IMR-90 (cell line): ENCODE measurements at regions not wholly inside any gene's neighbourhood (a gene's known extent, or its start where the extent isn't known, plus 50 kb on each side); places are given as distances from the start of the nearest gene placed in this dataset.
"Not testable (repeated sequence)": the region's sequence is repeated elsewhere in the genome, so short reads cannot be mapped to it uniquely, and the experiment has no call there.

Experiments used
- ATAC-seq: fragments of 200-7000 bp; cut with Tn5 transposase; 2 replicates; pipeline ENCODE4 v1.9.1; 2020; ENCODE audit warnings: low read depth, mild to moderate bottlenecking, moderate library complexity
- BruUV-seq: library from RNA; stranded (reverse); fragments of 400-500 nt; replicated peaks from 2 replicates; lab custom pipeline; 2021; lab: Mats Ljungman, UMichigan
- CTCF ChIA-PET: fragments of 300-600 bp; formaldehyde crosslinking; extraction: SDS; loops from one replicate; lab custom pipeline; 2021; ENCODE audit warnings: antibody characterized with exemption; lab: Yijun Ruan, JAX
- POLR2A ChIA-PET: fragments of 300-600 bp; sonication (Branson Sonifier 250); formaldehyde crosslinking; loops from one replicate; lab custom pipeline; 2022; ENCODE audit warnings: antibody characterized with exemption; ENCODE audit not compliant: unreplicated experiment; lab: Charles Lee
- DNase-seq: peaks from one replicate; pipeline ENCODE4 v3.0.0; 2013
- H2AFZ ChIP-seq: replicated peaks from 2 replicates; pipeline ENCODE3; 2013; ENCODE audit warnings: low read length, mild to moderate bottlenecking; ENCODE audit not compliant: poor library complexity
- H2AK5ac ChIP-seq: 2 replicates; pipeline ENCODE4 v1.6.1; 2013; ENCODE audit warnings: low read depth, low read length, inconsistent platforms
- H2AK9ac ChIP-seq: replicated peaks from 2 replicates; pipeline ENCODE3; 2013; ENCODE audit warnings: mild to moderate bottlenecking, low read depth, low read length, moderate library complexity; ENCODE audit not compliant: poor library complexity
- H2BK120ac ChIP-seq: 2 replicates; pipeline ENCODE4 v1.6.1; 2013; ENCODE audit warnings: low read depth, low read length, inconsistent platforms
- H2BK15ac ChIP-seq: 3 replicates; pipeline ENCODE4 v1.6.1; 2013; ENCODE audit warnings: low read depth, low read length, inconsistent platforms
- H2BK20ac ChIP-seq: 2 replicates; pipeline ENCODE4 v1.6.1; 2013; ENCODE audit warnings: low read depth, mild to moderate bottlenecking, inconsistent platforms, low read length, moderate library complexity
- H2BK5ac ChIP-seq: 2 replicates; pipeline ENCODE4 v1.6.1; 2013; ENCODE audit warnings: mild to moderate bottlenecking, low read depth, low read length, inconsistent platforms; ENCODE audit not compliant: poor library complexity, severe bottlenecking
- H3K14ac ChIP-seq: replicated peaks from 2 replicates; pipeline ENCODE4 v1.6.1; 2013; ENCODE audit warnings: low read depth, low read length, inconsistent platforms
- H3K18ac ChIP-seq: 2 replicates; pipeline ENCODE4 v1.6.1; 2013; ENCODE audit warnings: low read depth, low read length, control low read depth
- H3K23ac ChIP-seq: 2 replicates; pipeline ENCODE4 v1.6.1; 2013; ENCODE audit warnings: low read depth, low read length, inconsistent platforms
- H3K27ac ChIP-seq: 2 replicates; pipeline ENCODE4 v1.5.1; 2013; ENCODE audit warnings: mild to moderate bottlenecking, control low read depth, low read length; ENCODE audit not compliant: insufficient read depth
- H3K27me3 ChIP-seq: 2 replicates; pipeline ENCODE4 v1.6.1; 2013; ENCODE audit warnings: low read length; ENCODE audit not compliant: control insufficient read depth, insufficient read depth
- H3K36me3 ChIP-seq: 2 replicates; pipeline ENCODE4 v1.6.1; 2013; ENCODE audit warnings: low read length, mixed read lengths; ENCODE audit not compliant: control insufficient read depth, insufficient read depth
- H3K4ac ChIP-seq: 2 replicates; pipeline ENCODE4 v1.6.1; 2013; ENCODE audit warnings: low read depth, low read length, inconsistent platforms
- H3K4me1 ChIP-seq: 2 replicates; pipeline ENCODE4 v1.6.1; 2013; ENCODE audit warnings: low read length, mixed read lengths; ENCODE audit not compliant: control insufficient read depth, insufficient read depth
- H3K4me2 ChIP-seq: 2 replicates; pipeline ENCODE4 v1.6.1; 2013; ENCODE audit warnings: low read depth, mild to moderate bottlenecking, control low read depth, low read length, moderate library complexity
- H3K4me3 ChIP-seq: 2 replicates; pipeline ENCODE4 v1.5.1; 2013; ENCODE audit warnings: low read depth, mild to moderate bottlenecking, control low read depth, low read length, moderate library complexity; ENCODE audit not compliant: insufficient read depth
- H3K56ac ChIP-seq: 2 replicates; pipeline ENCODE4 v1.6.1; 2013; ENCODE audit warnings: low read length, inconsistent platforms; ENCODE audit not compliant: insufficient read depth; ENCODE audit errors: extremely low read depth
- H3K79me1 ChIP-seq, 2 experiments: 2 replicates each; pipeline ENCODE4 v1.6.1; 2013; ENCODE audit warnings: low read length in 2 of 2, inconsistent platforms in 1 of 2, low read depth in 1 of 2
- H3K9ac ChIP-seq: 2 replicates; pipeline ENCODE4 v1.6.1; 2013; ENCODE audit warnings: low read depth, low read length, control low read depth
- H3K9me1 ChIP-seq: 2 replicates; pipeline ENCODE4 v1.6.1; 2013; ENCODE audit warnings: low read length, inconsistent platforms; ENCODE audit not compliant: insufficient read depth
- H3K9me3 ChIP-seq: 2 replicates; pipeline ENCODE4 v1.6.1; 2013; ENCODE audit warnings: low read length; ENCODE audit not compliant: control insufficient read depth, insufficient read depth
- H4K20me1 ChIP-seq: 2 replicates; pipeline ENCODE4 v1.6.1; 2013; ENCODE audit warnings: low read length, inconsistent platforms; ENCODE audit not compliant: insufficient read depth
- H4K5ac ChIP-seq: 2 replicates; pipeline ENCODE4 v1.6.1; 2013; ENCODE audit warnings: mild to moderate bottlenecking, low read depth, low read length, control low read depth
- H4K8ac ChIP-seq, 2 experiments: 2 replicates each; pipeline ENCODE4 v1.6.1; 2013; ENCODE audit warnings: low read depth in 2 of 2, low read length in 2 of 2, control low read depth in 1 of 2, inconsistent platforms in 1 of 2
- H4K91ac ChIP-seq: 2 replicates; pipeline ENCODE4 v1.6.1; 2013; ENCODE audit warnings: low read depth, low read length, inconsistent platforms; ENCODE audit not compliant: insufficient read depth
- WGBS, 2 experiments: methylation state at CpG; one replicate each; pipeline versions ENCODE4 v1.1.5 to v1.1.7; 2013; ENCODE audit warnings: missing lambda C conversion rate in 2 of 2; ENCODE audit not compliant: insufficient read length in 1 of 2; ENCODE audit errors: extremely low coverage in 2 of 2; 5-methylcytosine and 5-hydroxymethylcytosine counted together
- dilution Hi-C: fragments of 300-500 bp; cut with HindIII; formaldehyde crosslinking; loops from one replicate; pipeline ENCODE4 v1.14.3; 2018; ENCODE audit warnings: low sequenced_read_pairs; ENCODE audit not compliant: unreplicated experiment
- in situ Hi-C: fragments of 300-500 bp; cut with MboI; formaldehyde crosslinking; loops from 3 replicates; pipeline ENCODE4 v1.14.3; 2019; ENCODE audit warnings: low sequenced_read_pairs, inconsistent platforms, mixed read lengths
- intact Hi-C: fragments of 100-400 bp; cut with micrococcal nuclease; formaldehyde crosslinking; loops from 2 replicates; pipeline ENCODE4 v1.10.0; 2022

DNA sequence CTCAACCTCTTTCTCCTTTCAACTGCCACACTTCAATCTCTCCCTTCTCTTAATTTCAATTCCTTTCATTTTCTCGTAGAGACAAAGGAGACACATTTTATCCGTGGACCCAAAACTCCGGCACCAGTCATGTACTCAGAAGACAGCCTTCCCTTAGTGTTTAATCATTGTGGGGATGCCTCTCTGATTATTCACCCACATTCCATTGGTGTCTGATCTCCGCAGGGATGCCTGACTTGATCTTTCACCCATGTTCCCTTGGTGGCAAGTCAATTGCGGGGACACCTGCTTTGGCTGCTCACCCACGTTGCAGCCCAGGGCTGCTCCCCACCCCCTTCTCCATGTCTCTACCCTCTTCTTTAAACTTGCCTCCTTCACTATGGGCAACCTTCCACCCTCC is 103.5 kb upstream of the PLSCR4 start:
- H3K18ac ChIP-seq, BruUV-seq, H3K4me3 ChIP-seq, H3K9me3 ChIP-seq, H2AFZ ChIP-seq, H3K27ac ChIP-seq, H2BK15ac ChIP-seq, H2BK20ac ChIP-seq, H3K36me3 ChIP-seq, H4K5ac ChIP-seq, H4K8ac ChIP-seq, H2BK120ac ChIP-seq, H3K4me1 ChIP-seq, H3K9ac ChIP-seq, POLR2A ChIA-PET, H3K23ac ChIP-seq, H4K20me1 ChIP-seq, H4K91ac ChIP-seq, H2BK5ac ChIP-seq, dilution Hi-C loops, H2AK9ac ChIP-seq, H3K4ac ChIP-seq, DNase-seq, H3K9me1 ChIP-seq, intact Hi-C loops, H2AK5ac ChIP-seq, CTCF ChIA-PET, ATAC-seq, H3K14ac ChIP-seq, H3K4me2 ChIP-seq, H3K56ac ChIP-seq, H3K79me1 ChIP-seq, in situ Hi-C loops, H3K27me3 ChIP-seq: not testable (repeated sequence)
- 80% methylated on average over 2 of the region's 6 CpGs; no CpG with 5 or more reads in 1 of the 2 experiments for WGBS, 2 experiments
